ENCODE measurements at regions not wholly inside any gene's neighbourhood (a gene's known extent, or its start where the extent isn't known, plus 50 kb on each side); places are given as distances from the start of the nearest gene placed in this dataset.

- intact Hi-C loops (cut with DNase I) = no loop called here
- no peaks in the 10 kb centered on the region for H3K9me3 ChIP-seq
- no peak overlapping the region for H3K4me3 ChIP-seq
- TF ChIP-seq EP300 (IDR thresholded peaks at IDR 0.05) (no peak), POLR2A (IDR thresholded peaks at IDR 0.05) (no peak)
- TF ChIP-seq, protein P1, sequence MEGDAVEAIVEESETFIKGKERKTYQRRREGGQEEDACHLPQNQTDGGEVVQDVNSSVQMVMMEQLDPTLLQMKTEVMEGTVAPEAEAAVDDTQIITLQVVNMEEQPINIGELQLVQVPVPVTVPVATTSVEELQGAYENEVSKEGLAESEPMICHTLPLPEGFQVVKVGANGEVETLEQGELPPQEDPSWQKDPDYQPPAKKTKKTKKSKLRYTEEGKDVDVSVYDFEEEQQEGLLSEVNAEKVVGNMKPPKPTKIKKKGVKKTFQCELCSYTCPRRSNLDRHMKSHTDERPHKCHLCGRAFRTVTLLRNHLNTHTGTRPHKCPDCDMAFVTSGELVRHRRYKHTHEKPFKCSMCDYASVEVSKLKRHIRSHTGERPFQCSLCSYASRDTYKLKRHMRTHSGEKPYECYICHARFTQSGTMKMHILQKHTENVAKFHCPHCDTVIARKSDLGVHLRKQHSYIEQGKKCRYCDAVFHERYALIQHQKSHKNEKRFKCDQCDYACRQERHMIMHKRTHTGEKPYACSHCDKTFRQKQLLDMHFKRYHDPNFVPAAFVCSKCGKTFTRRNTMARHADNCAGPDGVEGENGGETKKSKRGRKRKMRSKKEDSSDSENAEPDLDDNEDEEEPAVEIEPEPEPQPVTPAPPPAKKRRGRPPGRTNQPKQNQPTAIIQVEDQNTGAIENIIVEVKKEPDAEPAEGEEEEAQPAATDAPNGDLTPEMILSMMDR (IDR thresholded peaks at IDR 0.05) = no peak
- H3K27me3 ChIP-seq = no peaks in the 10 kb centered on the region
- DNase-seq = no peak
- no peaks in the 10 kb centered on the region for H3K4me1 ChIP-seq (ENCODE audit: insufficient read depth)
- no peak overlapping the region for H3K27ac ChIP-seq
- H3K36me3 ChIP-seq = no peaks in the 10 kb centered on the region
Measured at GRCh38 chr12:59031313-59031712, 111.0 kb upstream of the LRIG3 start.

GRCh38 chr12:59030415-59030814 is 110.1 kb upstream of the LRIG3 start:
- Histone ChIP-seq H3K9me3 (no peaks in the 10 kb centered on the region), H3K27me3 (no peaks in the 10 kb centered on the region), H3K36me3 (no peaks in the 10 kb centered on the region), H3K27ac (no peak overlapping the region), H3K4me3 (no peak overlapping the region), H3K4me1 (ENCODE audit: insufficient read depth) (no peaks in the 10 kb centered on the region)
- no peak for DNase-seq
- TF ChIP-seq POLR2A (IDR thresholded peaks at IDR 0.05) = no peak
- TF ChIP-seq, protein P1 (IDR thresholded peaks at IDR 0.05) = no peak
- TF ChIP-seq EP300 (IDR thresholded peaks at IDR 0.05) = no peak
- intact Hi-C loops (cut with DNase I) = no loop called here
- WGBS, 3 donors = 91 to 97% (median 93%) methylated on average over 4 of the region's 4 CpGs

- no peaks in the 10 kb centered on the region for H3K9me3 ChIP-seq
- intact Hi-C loops (cut with DNase I) = no loop called here
- TF ChIP-seq POLR2A (IDR thresholded peaks at IDR 0.05) = no peak
- TF ChIP-seq, protein P1 (IDR thresholded peaks at IDR 0.05) = no peak
- no peak for TF ChIP-seq EP300 (IDR thresholded peaks at IDR 0.05)
- no peaks in the 10 kb centered on the region for H3K27me3 ChIP-seq
- no peak overlapping the region for H3K27ac ChIP-seq
- no peaks in the 10 kb centered on the region for H3K36me3 ChIP-seq
- no peak for DNase-seq
- WGBS, 3 donors = 77 to 89% (median 86%) methylated on average over 3 of the region's 3 CpGs
- H3K4me1 ChIP-seq (ENCODE audit: insufficient read depth) = no peaks in the 10 kb centered on the region
- no peak overlapping the region for H3K4me3 ChIP-seq
Measured at GRCh38 chr12:59027199-59027598, 106.9 kb upstream of the LRIG3 start.

DNA sequence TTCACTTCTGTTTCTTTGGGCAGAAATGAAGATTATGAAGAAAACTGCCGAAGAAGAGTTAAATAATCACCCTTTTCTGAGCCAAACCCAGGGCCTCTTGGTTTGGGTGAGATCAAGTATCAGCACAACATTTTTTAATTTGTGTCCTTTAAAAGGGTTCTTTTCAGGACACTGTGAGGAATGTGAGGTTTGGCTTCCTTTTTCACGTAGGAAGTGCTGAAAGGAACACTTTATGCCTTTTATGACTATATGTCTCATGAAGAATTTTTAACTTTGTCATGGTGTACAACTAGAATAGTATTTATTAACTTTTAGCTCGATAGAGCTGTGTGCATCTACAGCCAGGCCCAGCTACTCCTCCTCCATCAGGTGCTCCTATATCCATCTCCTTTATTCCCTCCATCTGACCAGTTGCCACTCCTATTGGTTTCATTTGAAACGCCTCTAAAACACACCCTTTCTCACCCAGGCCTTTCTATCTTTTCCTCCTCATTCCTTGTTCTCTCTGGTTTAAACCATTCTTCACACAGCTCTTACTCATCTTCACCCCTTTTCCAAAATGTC is 103.6 kb upstream of the LRIG3 start:
- TF ChIP-seq POLR2A (IDR thresholded peaks at IDR 0.05) = no peak
- TF ChIP-seq EP300 (IDR thresholded peaks at IDR 0.05) = no peak
- TF ChIP-seq, protein P1 (IDR thresholded peaks at IDR 0.05) = no peak
- WGBS, 3 donors = 45 to 53% (median 49%) methylated on average over 4 of the region's 4 CpGs
- Histone ChIP-seq H3K4me1 (ENCODE audit: insufficient read depth) (no peaks in the 10 kb centered on the region), H3K36me3 (no peaks in the 10 kb centered on the region), H3K27ac (no peak overlapping the region), H3K4me3 (no peak overlapping the region), H3K27me3 (no peaks in the 10 kb centered on the region), H3K9me3 (no peaks in the 10 kb centered on the region)
- DNase-seq = no peak
- intact Hi-C loops (cut with DNase I) = no loop called here

Data from ovary (tissue), 7 donors.